Pancreas (tissue), 10 donors: ENCODE measurements at regions not wholly inside any gene's neighbourhood (a gene's known extent, or its start where the extent isn't known, plus 50 kb on each side); places are given as distances from the start of the nearest gene placed in this dataset.
A peak's percentile ranks its signal among the peaks of the same experiment; 100 is the strongest.

Source experiments
- ATAC-seq, 4 donors: fragments of 200-7000 bp; cut with Tn5 transposase; one replicate each; pipeline versions ENCODE4 v1.8.0 to v1.9.1; 2020; ENCODE audit warnings: mild to moderate bottlenecking in 4 of 4, moderate library complexity in 4 of 4
- DNase-seq, 6 donors: peaks; one replicate each; pipeline ENCODE4 v3.0.0-alpha.2; 2020
- FAIRE-seq: peaks from 2 replicates; lab custom pipeline; 2012; peaks lifted over from hg19 to GRCh38; lab: Jason Lieb, UNC
- H3K27ac ChIP-seq, 4 donors: fragments of 200-600 bp; sonication (generic); 1 replicate in 3 of 4; 2 replicates in 1 of 4; pipeline versions ENCODE4 v1.5.0 to v1.8.0; 2020
- H3K27me3 ChIP-seq, 4 donors: fragments of 200-600 bp; one replicate each; pipeline ENCODE4 v1.8.0; 2021
- H3K36me3 ChIP-seq, 3 donors: fragments of 200-600 bp; sonication (generic) in 1 of 3; one replicate each; pipeline versions ENCODE4 v1.5.0 to v1.8.0; 2020 to 2021
- H3K4me1 ChIP-seq, 3 donors: fragments of 200-600 bp; one replicate each; pipeline ENCODE4 v1.8.0; 2021
- H3K4me3 ChIP-seq, 4 donors: fragments of 200-600 bp; sonication (generic) in 2 of 4; one replicate each; pipeline versions ENCODE4 v1.5.0 to v1.8.0; 2020 to 2021
- H3K9me3 ChIP-seq, 4 donors: fragments of 200-600 bp; one replicate each; pipeline ENCODE4 v1.8.0; 2021
- WGBS, 2 donors: extraction: QIAGEN DNeasy Blood & Tissue Kit; methylation state at CpG; one replicate each; pipeline ENCODE4 v1.1.7; 2013; 5-methylcytosine and 5-hydroxymethylcytosine counted together
- intact Hi-C, 3 donors: fragments of 100-400 bp; cut with DNase I; formaldehyde crosslinking; loops; one replicate each; pipeline versions ENCODE4 v1.11.1 to v1.14.2; 2022
- TF ChIP-seq, protein P1 (sequence below), 4 donors: fragments of 200-600 bp; sonication (generic) in 3 of 4; IDR thresholded peaks; one replicate each; pipeline versions ENCODE4 v1.5.0 to v1.8.0; 2021; ENCODE audit warnings: antibody characterized with exemption in 4 of 4
- donor health status: healthy with polysubstance abuse.
- donor health status: DM: no; HTN: no; CAD: no; lungs with moderate emphysema.
- donor health status: DM: no; HTN: no; CAD: no.
- donor health status: control.
- donor health status: control.
- donor health status: Bipolar disorder and iron deficiency.
- donor health status: DM: yes; HTN: yes; CAD: no.
- donor health status: DM: no; HTN: no; CAD: no.
- donor health status: DM: no; HTN: no; CAD: no.
- donor health status: DM: yes; HTN: yes; CAD: no.

DNA sequence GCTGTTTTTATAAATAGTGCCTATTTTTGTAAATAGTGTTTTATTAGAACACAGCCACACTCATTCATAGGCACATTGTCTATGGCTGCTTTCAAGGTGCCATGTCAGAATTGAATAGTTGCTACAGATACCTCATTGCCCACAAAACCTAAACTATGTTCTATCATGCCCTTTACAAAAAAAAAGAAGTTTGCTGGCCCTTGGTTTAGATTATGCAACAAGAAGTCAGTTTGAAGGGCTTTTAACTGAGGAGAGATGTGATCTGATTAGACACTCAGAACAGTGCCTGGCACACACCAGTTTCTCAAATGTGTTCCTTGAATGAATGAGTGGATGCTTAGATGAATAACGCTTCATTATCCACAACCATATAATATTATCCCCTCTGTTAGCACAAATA lies 366.1 kb downstream of the MAFB start:
- H3K27me3 ChIP-seq: no peaks in the 10 kb centered on the region
- H3K9me3 ChIP-seq: no peaks in the 10 kb centered on the region
- intact Hi-C loops: no loop called here
- no peak overlapping the region for H3K4me3 ChIP-seq
- no peaks in the 10 kb centered on the region for H3K4me1 ChIP-seq
- DNase-seq: no peak
- ATAC-seq: no peak
- no peaks in the 10 kb centered on the region for H3K36me3 ChIP-seq
- TF ChIP-seq, protein P1, sequence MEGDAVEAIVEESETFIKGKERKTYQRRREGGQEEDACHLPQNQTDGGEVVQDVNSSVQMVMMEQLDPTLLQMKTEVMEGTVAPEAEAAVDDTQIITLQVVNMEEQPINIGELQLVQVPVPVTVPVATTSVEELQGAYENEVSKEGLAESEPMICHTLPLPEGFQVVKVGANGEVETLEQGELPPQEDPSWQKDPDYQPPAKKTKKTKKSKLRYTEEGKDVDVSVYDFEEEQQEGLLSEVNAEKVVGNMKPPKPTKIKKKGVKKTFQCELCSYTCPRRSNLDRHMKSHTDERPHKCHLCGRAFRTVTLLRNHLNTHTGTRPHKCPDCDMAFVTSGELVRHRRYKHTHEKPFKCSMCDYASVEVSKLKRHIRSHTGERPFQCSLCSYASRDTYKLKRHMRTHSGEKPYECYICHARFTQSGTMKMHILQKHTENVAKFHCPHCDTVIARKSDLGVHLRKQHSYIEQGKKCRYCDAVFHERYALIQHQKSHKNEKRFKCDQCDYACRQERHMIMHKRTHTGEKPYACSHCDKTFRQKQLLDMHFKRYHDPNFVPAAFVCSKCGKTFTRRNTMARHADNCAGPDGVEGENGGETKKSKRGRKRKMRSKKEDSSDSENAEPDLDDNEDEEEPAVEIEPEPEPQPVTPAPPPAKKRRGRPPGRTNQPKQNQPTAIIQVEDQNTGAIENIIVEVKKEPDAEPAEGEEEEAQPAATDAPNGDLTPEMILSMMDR (IDR thresholded peaks at IDR 0.05): no peak
- no peak for FAIRE-seq
- H3K27ac ChIP-seq: no peak overlapping the region
- 63 to 81% methylated on average over 1 of the region's 1 CpG for WGBS, 2 donors

DNA sequence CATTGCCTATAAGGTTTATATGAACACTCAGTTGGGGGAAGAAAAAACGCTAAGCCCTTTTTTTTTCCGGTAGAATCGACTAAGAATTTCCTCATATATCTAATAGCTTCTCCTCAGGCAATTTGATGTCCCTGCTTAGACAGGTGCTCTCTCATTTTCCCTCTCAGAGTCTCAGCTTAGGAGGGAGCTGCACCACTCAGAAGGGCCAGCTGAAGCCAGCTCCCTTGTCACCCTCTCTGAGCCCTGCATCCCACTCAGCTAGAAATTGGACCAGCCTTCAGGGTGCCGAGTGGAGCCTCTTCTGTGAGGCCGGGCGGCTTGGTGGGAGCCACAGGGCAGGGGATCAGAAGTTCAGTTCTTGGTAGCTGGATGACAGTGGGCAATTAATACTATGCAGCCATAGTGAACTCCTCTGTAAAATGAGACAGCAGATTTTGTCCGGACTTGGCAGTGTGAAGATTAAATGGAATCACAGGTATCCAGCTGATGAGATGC lies 368.5 kb downstream of the MAFB start:
- 69 to 78% methylated on average over 7 of the region's 7 CpGs for WGBS, 2 donors
- H3K36me3 ChIP-seq: no peaks in the 10 kb centered on the region
- ATAC-seq (no peak), FAIRE-seq (no peak), DNase-seq (no peak)
- H3K4me3 ChIP-seq: no peak overlapping the region
- intact Hi-C loops: no loop called here
- H3K4me1 ChIP-seq: no peaks in the 10 kb centered on the region
- H3K27ac ChIP-seq: no peak overlapping the region
- no peaks in the 10 kb centered on the region for H3K9me3 ChIP-seq
- H3K27me3 ChIP-seq: no peaks in the 10 kb centered on the region
- TF ChIP-seq, protein P1 (IDR thresholded peaks at IDR 0.05): no peak

DNA sequence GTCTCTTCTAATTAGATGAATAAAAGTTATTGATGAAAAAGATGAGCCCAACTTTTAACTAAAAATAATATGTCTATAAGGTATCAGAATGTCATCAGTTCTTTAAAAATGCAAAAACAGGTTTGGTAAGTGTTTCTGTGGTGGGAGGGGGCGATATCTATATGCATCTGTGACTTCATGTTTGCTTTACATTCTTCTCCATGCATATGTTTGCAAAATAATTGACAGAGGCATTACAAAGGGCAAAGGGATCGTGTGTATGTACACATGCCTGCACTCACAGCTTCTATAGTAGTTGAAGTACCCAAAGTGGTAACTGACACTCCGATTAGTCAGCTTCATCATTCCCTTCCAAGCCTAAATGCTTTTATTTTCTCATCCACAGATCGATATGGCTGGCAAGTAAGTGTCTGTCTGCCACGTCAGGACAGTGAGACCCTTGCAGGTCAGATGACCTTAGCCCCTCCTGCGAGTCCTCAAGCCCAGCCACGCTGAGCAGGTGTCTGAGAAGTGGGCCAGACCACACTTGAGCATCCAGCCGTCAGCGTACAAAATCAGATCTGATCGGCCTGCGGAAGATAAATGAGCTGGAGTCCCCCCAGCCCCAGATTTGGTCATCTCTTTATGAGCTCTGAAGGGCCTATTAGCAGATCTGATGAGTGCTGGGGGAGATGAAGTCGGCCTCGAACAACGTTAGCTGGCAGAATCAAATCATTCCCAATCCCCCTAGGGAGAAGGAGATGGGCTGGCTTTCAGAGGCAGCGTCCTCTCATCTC lies 369.1 kb downstream of the MAFB start:
- TF ChIP-seq, protein P1 (IDR thresholded peaks at IDR 0.05): no peak
- FAIRE-seq: no peak
- H3K4me1 ChIP-seq: no peaks in the 10 kb centered on the region
- H3K4me3 ChIP-seq: no peak overlapping the region
- H3K27ac ChIP-seq: no peak overlapping the region
- no peak for ATAC-seq
- H3K27me3 ChIP-seq: no peaks in the 10 kb centered on the region
- no peaks in the 10 kb centered on the region for H3K36me3 ChIP-seq
- H3K9me3 ChIP-seq: no peaks in the 10 kb centered on the region
- WGBS, 2 donors: 45 to 49% methylated on average over 15 of the region's 15 CpGs
- intact Hi-C loops: no loop called here
- no peak for DNase-seq

DNA sequence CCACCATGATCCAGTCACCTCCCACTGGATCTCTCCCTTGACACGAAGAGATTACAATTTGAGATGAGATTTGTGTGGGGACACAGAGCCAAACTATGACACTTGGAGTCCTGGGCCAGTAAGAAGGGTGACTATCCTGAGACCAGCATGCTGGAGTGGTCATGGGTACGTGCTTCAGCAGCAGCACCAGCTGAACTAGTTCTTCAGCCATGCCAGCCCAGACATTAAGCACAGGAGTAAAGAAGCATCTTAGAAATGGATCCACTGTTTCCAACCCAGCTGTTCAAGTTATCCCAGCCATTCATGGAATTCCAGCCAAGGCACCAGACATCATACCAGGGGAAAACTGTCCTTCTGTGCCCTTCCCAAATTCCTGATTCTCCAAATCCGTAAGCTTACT lies 370.0 kb downstream of the MAFB start:
- ATAC-seq (no peak), DNase-seq (no peak), FAIRE-seq (no peak)
- Histone ChIP-seq H3K27ac (no peak overlapping the region), H3K36me3 (no peaks in the 10 kb centered on the region), H3K4me1 (no peaks in the 10 kb centered on the region), H3K4me3 (no peak overlapping the region), H3K9me3 (no peaks in the 10 kb centered on the region), H3K27me3 (no peaks in the 10 kb centered on the region)
- TF ChIP-seq, protein P1 (IDR thresholded peaks at IDR 0.05): no peak
- WGBS, 2 donors: 58 to 65% methylated on average over 3 of the region's 3 CpGs
- intact Hi-C loops: no loop called here

DNA sequence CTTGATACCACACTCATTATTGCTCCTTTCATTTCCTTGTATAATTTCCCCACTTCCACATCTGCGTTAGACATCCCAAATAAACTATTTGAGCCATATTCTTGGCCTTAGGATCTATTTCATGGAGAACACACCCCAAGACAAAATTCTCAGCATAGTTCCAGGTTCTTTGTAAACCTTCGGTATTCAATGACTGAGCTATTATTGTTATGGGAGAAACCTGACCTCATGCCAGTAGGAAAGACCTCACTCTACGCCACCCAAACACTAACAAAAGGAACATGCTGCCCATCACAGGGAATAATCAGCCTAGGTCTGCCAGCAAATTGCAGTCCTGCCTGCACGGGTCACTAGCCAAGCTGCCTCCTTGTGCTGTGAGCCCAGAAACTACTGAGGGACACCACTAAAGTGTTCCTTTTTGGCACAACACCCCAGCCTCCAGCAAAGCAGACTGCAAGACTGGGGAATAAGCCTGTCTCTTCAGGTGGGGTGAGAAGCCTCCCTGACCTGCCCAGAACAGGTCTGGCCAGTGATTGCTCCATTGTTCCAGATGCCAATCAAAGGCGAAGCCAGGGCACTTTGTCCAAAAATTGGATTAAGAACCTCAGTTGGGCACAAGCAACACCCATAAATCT lies 371.8 kb downstream of the MAFB start:
- FAIRE-seq: no peak

More for the DNA sequence above, 371.8 kb downstream of the MAFB start:
- intact Hi-C loops: no loop called here
- TF ChIP-seq, protein P1 (IDR thresholded peaks at IDR 0.05): no peak
- no peak for DNase-seq
- Histone ChIP-seq H3K27me3 (no peaks in the 10 kb centered on the region), H3K36me3 (no peaks in the 10 kb centered on the region), H3K27ac (no peak overlapping the region), H3K4me3 (no peak overlapping the region), H3K9me3 (no peaks in the 10 kb centered on the region), H3K4me1 (no peaks in the 10 kb centered on the region)
- ATAC-seq: peak in 1 of 4 donors; percentile 15
- WGBS, 2 donors: 50 to 51% methylated on average over 5 of the region's 5 CpGs
